ENCODE measurements at regions not wholly inside any gene's neighbourhood (a gene's known extent, or its start where the extent isn't known, plus 50 kb on each side); places are given as distances from the start of the nearest gene placed in this dataset.

- no peak for TF ChIP-seq CTCF (IDR thresholded peaks at IDR 0.05; ENCODE audit: control extremely low read depth in 1 of 3, insufficient read depth in 1 of 3, low read depth in 1 of 3, low read length in 3 of 3)
- TF ChIP-seq E2F6 (IDR thresholded peaks at IDR 0.05) = no peak
- no peak for TF ChIP-seq EZH2 (IDR thresholded peaks at IDR 0.05; ENCODE audit: low read depth, low read length, severe bottlenecking)
- TF ChIP-seq CREB1 (IDR thresholded peaks at IDR 0.05) = no peak
- TF ChIP-seq MAX (IDR thresholded peaks at IDR 0.05) = no peak
- no peak for TF ChIP-seq SIN3A (conservative IDR thresholded peaks at IDR 0.05 in 1 of 2, IDR thresholded peaks at IDR 0.05 in 1 of 2; ENCODE audit: low read depth in 1 of 2, low read length in 2 of 2)
- no peak for TF ChIP-seq CBX5 (IDR thresholded peaks at IDR 0.05; ENCODE audit: low read depth, low read length)
- TF ChIP-seq POLR2AphosphoS5 (IDR thresholded peaks at IDR 0.05; ENCODE audit: low read depth, low read length) = no peak
- TF ChIP-seq TEAD4 (IDR thresholded peaks at IDR 0.05; ENCODE audit: low read depth, low read length) = no peak
- no peak for TF ChIP-seq RFX5 (IDR thresholded peaks at IDR 0.05; ENCODE audit: borderline replicate concordance, low read depth, low read length)
- TF ChIP-seq SP1 (IDR thresholded peaks at IDR 0.05; ENCODE audit: low read depth, low read length) = no peak
These were observed 299.7 kb downstream of the CWC27 start for GRCh38 chr5:65068410-65068809.

All from H1 (cell line).